ENCODE measurements at regions not wholly inside any gene's neighbourhood (a gene's known extent, or its start where the extent isn't known, plus 50 kb on each side); places are given as distances from the start of the nearest gene placed in this dataset.

DNA sequence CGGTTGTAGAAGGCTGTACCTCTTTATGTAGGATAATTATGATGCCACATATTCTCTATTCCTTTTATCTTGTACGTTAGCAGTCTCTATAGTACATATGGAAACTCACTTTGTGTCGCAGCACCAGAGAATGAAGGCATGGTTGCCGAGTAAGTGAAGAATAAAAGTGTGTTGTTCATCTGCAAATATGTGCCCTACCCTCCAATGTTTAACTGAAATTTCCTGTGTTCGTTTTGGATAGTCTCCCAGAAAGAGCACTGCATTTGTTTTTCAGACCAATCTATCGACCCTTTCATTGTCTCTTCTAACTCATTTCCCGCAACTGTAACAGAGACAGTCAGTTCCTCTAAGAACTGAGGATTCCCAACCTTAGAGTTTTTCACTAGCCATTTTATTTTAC is 592.8 kb downstream of the TUSC7 start:
- no peak overlapping the region for H3K4me3 ChIP-seq (ENCODE audit: low read length)
- TF ChIP-seq, protein P1, sequence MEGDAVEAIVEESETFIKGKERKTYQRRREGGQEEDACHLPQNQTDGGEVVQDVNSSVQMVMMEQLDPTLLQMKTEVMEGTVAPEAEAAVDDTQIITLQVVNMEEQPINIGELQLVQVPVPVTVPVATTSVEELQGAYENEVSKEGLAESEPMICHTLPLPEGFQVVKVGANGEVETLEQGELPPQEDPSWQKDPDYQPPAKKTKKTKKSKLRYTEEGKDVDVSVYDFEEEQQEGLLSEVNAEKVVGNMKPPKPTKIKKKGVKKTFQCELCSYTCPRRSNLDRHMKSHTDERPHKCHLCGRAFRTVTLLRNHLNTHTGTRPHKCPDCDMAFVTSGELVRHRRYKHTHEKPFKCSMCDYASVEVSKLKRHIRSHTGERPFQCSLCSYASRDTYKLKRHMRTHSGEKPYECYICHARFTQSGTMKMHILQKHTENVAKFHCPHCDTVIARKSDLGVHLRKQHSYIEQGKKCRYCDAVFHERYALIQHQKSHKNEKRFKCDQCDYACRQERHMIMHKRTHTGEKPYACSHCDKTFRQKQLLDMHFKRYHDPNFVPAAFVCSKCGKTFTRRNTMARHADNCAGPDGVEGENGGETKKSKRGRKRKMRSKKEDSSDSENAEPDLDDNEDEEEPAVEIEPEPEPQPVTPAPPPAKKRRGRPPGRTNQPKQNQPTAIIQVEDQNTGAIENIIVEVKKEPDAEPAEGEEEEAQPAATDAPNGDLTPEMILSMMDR (conservative IDR thresholded peaks at IDR 0.05; ENCODE audit: low read depth, low read length), result no peak
- no peak for DNase-seq (ENCODE audit: low read depth)

DNA sequence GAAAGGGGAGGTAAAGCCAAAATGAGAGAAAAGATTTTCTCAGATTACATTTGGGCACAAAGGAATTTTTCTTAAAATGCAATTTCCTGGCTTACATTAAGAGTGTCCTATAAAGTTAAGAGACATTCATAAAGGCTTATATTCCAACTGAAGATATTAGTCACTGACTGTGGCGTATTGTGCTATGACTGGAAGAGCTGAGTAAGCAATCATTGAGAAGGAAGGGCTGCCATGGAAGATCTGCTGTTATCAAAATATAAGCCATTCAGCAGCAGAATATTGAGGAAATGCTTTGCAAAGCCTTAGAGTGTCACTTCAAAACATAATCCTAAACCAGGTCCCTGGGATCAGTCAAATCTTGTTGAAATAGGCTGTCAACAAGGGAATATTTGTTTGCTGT is 593.9 kb downstream of the TUSC7 start:
- TF ChIP-seq, protein P1 (conservative IDR thresholded peaks at IDR 0.05; ENCODE audit: low read depth, low read length), result no peak

DNA sequence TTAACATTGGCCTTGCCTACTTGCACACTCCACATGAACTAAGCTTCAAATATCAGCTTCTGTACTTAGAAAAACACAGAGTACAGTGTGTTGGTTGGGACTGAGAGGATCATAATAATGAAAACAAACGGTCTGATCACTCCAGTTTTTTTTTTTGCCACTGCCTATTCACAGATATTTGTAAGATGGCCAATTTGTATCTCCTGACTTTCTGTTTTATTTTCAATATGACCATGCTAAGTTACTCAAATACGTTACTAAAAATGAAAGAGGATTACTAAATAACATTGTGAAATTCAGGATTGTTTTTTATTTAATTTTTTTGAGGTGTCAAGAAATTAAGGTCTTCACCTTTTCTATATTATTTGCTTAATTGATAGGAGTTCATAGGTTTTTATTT is 595.1 kb downstream of the TUSC7 start:
- no peak overlapping the region for H3K4me3 ChIP-seq (ENCODE audit: low read length)
- TF ChIP-seq, protein P1 (conservative IDR thresholded peaks at IDR 0.05; ENCODE audit: low read depth, low read length), result no peak
- no peak for DNase-seq (ENCODE audit: low read depth)

More for the DNA sequence above, 593.9 kb downstream of the TUSC7 start:
- H3K4me3 ChIP-seq (ENCODE audit: low read length), result no peak overlapping the region
- DNase-seq (ENCODE audit: low read depth), result no peak

DNA sequence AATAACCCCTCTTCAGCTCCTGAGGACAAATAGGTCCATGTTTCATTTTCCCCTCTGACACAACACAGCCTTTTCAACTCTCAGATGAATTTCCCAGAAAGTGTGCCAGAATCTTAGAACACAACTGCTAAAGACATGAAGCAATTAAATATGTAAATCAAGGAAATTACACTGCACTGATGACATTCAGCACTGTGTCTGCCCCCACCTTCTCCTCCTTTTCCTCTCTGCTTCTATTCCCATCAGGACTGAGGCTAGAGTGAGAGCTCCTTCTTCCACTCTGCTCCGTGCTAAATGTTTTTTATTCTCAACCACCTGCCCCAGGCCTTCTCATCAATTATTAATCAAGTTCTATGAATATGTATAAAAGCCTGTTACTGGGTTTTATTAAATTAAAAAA is 596.1 kb downstream of the TUSC7 start:
- TF ChIP-seq, protein P1 (conservative IDR thresholded peaks at IDR 0.05; ENCODE audit: low read depth, low read length), result no peak
- no peak for DNase-seq (ENCODE audit: low read depth)
- H3K4me3 ChIP-seq (ENCODE audit: low read length), result no peak overlapping the region

DNA sequence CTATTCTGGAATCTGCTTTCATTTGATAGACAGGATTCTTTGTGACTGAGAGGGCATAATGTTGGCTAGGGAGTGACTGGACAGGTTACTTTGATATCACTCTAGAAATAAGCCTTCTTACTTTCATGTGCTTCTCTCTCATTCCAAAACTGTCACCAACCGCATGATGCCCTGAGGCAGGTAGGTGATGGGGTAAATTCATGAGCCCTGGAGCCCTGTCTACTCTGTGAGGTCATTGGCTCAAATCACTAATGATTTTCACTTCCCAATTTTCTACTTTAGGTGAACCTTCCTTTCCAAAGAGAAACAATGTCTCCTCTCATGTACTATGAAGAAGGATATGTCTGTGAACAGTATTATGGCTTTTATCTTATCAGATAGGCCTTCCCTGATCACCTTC is 596.7 kb downstream of the TUSC7 start:
- TF ChIP-seq, protein P1 (conservative IDR thresholded peaks at IDR 0.05; ENCODE audit: low read depth, low read length), result no peak
- H3K4me3 ChIP-seq (ENCODE audit: low read length), result no peak overlapping the region
- DNase-seq (ENCODE audit: low read depth), result no peak

DNA sequence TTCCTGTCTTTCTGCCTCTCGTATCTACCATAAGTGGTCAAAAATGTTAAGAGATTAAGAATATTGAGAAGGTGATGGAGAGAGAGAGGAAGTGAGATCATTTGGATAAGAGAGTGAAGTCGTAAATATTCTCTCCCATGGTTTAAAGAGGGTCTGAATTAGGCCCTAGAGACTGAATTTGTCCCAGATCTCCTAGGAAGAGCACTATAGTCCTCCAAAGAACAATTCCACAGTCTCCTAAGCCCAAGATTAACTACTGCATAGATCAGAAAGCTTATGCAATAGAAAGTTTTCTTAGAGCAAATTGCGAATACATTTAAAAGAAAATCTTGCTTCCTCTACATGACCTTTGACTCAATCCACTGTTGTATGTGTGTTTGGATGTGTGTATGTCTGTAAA is 598.8 kb downstream of the TUSC7 start:
- H3K4me3 ChIP-seq (ENCODE audit: low read length), result no peak overlapping the region
- no peak for DNase-seq (ENCODE audit: low read depth)
- TF ChIP-seq, protein P1 (conservative IDR thresholded peaks at IDR 0.05; ENCODE audit: low read depth, low read length), result no peak

DNA sequence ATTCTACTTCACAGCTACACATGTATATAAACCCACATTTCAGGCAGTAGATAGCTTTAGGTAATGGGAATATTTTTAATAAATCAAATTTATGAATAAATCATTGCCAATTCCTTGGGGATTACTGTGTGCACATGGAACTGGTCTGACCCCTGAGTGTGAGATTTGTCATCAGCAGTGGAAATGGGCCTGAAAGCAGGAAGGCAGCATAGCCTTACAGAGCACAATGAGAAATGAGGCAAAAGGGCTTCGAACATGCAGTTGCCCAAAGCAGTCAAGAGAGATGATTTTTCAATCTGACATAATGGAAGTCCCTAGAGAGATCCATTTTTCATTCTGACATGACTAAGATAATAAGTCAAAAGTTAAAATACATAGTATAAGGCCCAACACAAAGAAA is 599.2 kb downstream of the TUSC7 start:
- no peak for DNase-seq (ENCODE audit: low read depth)
- TF ChIP-seq, protein P1 (conservative IDR thresholded peaks at IDR 0.05; ENCODE audit: low read depth, low read length), result no peak
- no peak overlapping the region for H3K4me3 ChIP-seq (ENCODE audit: low read length)
